CD14-positive monocyte (primary cell): ENCODE measurements at regions not wholly inside any gene's neighbourhood (a gene's known extent, or its start where the extent isn't known, plus 50 kb on each side); places are given as distances from the start of the nearest gene placed in this dataset.
A peak's percentile ranks its signal among the peaks of the same experiment; 100 is the strongest.

Source experiments
- DNase-seq, 3 donors: peaks; one replicate each; pipeline ENCODE4 v3.0.0-alpha.2; 2011 to 2022
- H2AFZ ChIP-seq: 2 replicates; pipeline ENCODE4 v1.6.0; 2012; ENCODE audit warnings: mild to moderate bottlenecking, low read depth, low read length, inconsistent platforms; ENCODE audit not compliant: insufficient read depth, poor library complexity, severe bottlenecking
- H3K27ac ChIP-seq, 2 donors: 1 replicate in 1 of 2; 2 replicates in 1 of 2; pipeline ENCODE4 v1.5.1; 2012 to 2013; ENCODE audit warnings: low read length in 2 of 2, control low read depth in 1 of 2, inconsistent platforms in 1 of 2, low read depth in 1 of 2, mild to moderate bottlenecking in 1 of 2
- H3K27me3 ChIP-seq, 2 donors: one replicate each; pipeline versions ENCODE4 v1.6.0 to v1.6.1; 2011 to 2013; ENCODE audit warnings: low read length in 2 of 2; ENCODE audit not compliant: control insufficient read depth in 2 of 2, insufficient read depth in 2 of 2
- H3K36me3 ChIP-seq, 2 donors: replicated peaks in 1 of 2; 1 replicate in 1 of 2; 2 replicates in 1 of 2; pipeline versions ENCODE4 v1.5.1 to v1.6.1; 2012 to 2013; ENCODE audit warnings: low read length in 2 of 2, control low read depth in 1 of 2, inconsistent platforms in 1 of 2, mild to moderate bottlenecking in 1 of 2; ENCODE audit not compliant: insufficient read depth in 2 of 2, control insufficient read depth in 1 of 2
- H3K4me1 ChIP-seq, 2 donors: 1 replicate in 1 of 2; 2 replicates in 1 of 2; pipeline versions ENCODE4 v1.5.1 to v1.6.1; 2012 to 2013; ENCODE audit warnings: low read length in 2 of 2, control low read depth in 1 of 2, inconsistent platforms in 1 of 2, mild to moderate bottlenecking in 1 of 2, moderate library complexity in 1 of 2; ENCODE audit not compliant: insufficient read depth in 2 of 2, control insufficient read depth in 1 of 2
- H3K4me2 ChIP-seq: replicated peaks from 2 replicates; pipeline ENCODE3; 2012; ENCODE audit warnings: low read length, moderate library complexity, mild to moderate bottlenecking; ENCODE audit not compliant: poor library complexity, severe bottlenecking; ENCODE audit errors: extremely low read depth
- H3K4me3 ChIP-seq, 3 experiments: fragments of 200-600 bp in 1 of 3; sonication (generic) in 1 of 3; replicated peaks in 1 of 3; 1 replicate in 2 of 3; 2 replicates in 1 of 3; pipeline ENCODE4 v1.5.1; 2011 to 2013; ENCODE audit warnings: low read length in 3 of 3, mild to moderate bottlenecking in 3 of 3, control low read depth in 2 of 3, low read depth in 2 of 3, inconsistent platforms in 1 of 3, moderate library complexity in 1 of 3
- H3K79me2 ChIP-seq: 2 replicates; pipeline ENCODE4 v1.6.0; 2012; ENCODE audit warnings: mild to moderate bottlenecking, control low read depth, inconsistent platforms, low read length, moderate library complexity; ENCODE audit not compliant: insufficient read depth
- H3K9ac ChIP-seq: 2 replicates; pipeline ENCODE4 v1.6.0; 2017; ENCODE audit warnings: low read length, mild to moderate bottlenecking; ENCODE audit not compliant: insufficient read depth, poor library complexity, severe bottlenecking
- H3K9me3 ChIP-seq, 2 donors: replicated peaks in 1 of 2; 1 replicate in 1 of 2; 2 replicates in 1 of 2; pipeline versions ENCODE4 v1.5.1 to v1.6.1; 2012 to 2013; ENCODE audit warnings: low read length in 2 of 2, control low read depth in 1 of 2; ENCODE audit not compliant: control insufficient read depth in 1 of 2, insufficient read depth in 1 of 2
- H4K20me1 ChIP-seq: 2 replicates; pipeline ENCODE4 v1.6.0; 2012; ENCODE audit warnings: mild to moderate bottlenecking, low read length, control low read depth, moderate library complexity; ENCODE audit not compliant: insufficient read depth
- H3K27ac Mint-ChIP-seq, 7 donors: one replicate each; pipeline ENCODE4 v1.8.0; 2020; ENCODE audit warnings: mild to moderate bottlenecking in 7 of 7, mixed read lengths in 7 of 7, moderate library complexity in 6 of 7, inconsistent platforms in 2 of 7
- H3K27me3 Mint-ChIP-seq, 3 donors: one replicate each; pipeline ENCODE4 v1.8.0; 2021 to 2022; ENCODE audit warnings: low read depth in 3 of 3, mild to moderate bottlenecking in 3 of 3, mixed read lengths in 3 of 3, moderate library complexity in 3 of 3, inconsistent platforms in 1 of 3
- H3K36me3 Mint-ChIP-seq, 2 donors: one replicate each; pipeline ENCODE4 v1.8.0; 2020; ENCODE audit warnings: mixed read lengths in 2 of 2, inconsistent platforms in 1 of 2, mild to moderate bottlenecking in 1 of 2
- H3K4me1 Mint-ChIP-seq: one replicate; pipeline ENCODE4 v1.8.0; 2020; ENCODE audit warnings: mild to moderate bottlenecking, mixed read lengths
- H3K4me3 Mint-ChIP-seq, 2 donors: one replicate each; pipeline ENCODE4 v1.8.0; 2020; ENCODE audit warnings: mild to moderate bottlenecking in 2 of 2, mixed read lengths in 2 of 2, moderate library complexity in 1 of 2
- H3K9me3 Mint-ChIP-seq, 7 donors: one replicate each; pipeline ENCODE4 v1.8.0; 2020 to 2022; ENCODE audit warnings: mixed read lengths in 7 of 7, mild to moderate bottlenecking in 6 of 7, moderate library complexity in 6 of 7, inconsistent platforms in 2 of 7
- WGBS: methylation state at CpG from one replicate; pipeline ENCODE4 v1.1.5; 2013; ENCODE audit warnings: missing lambda C conversion rate; ENCODE audit not compliant: insufficient coverage; 5-methylcytosine and 5-hydroxymethylcytosine counted together
- intact Hi-C, 2 donors: fragments of 100-400 bp; cut with micrococcal nuclease; formaldehyde crosslinking; loops; one replicate each; pipeline versions ENCODE4 v1.15.0 to v1.15.1; 2023
- TF ChIP-seq, protein P1 (sequence below): fragments of 200-600 bp; IDR thresholded peaks from one replicate; pipeline ENCODE4 v1.8.0; 2022; ENCODE audit warnings: antibody characterized with exemption, mild to moderate bottlenecking

DNA sequence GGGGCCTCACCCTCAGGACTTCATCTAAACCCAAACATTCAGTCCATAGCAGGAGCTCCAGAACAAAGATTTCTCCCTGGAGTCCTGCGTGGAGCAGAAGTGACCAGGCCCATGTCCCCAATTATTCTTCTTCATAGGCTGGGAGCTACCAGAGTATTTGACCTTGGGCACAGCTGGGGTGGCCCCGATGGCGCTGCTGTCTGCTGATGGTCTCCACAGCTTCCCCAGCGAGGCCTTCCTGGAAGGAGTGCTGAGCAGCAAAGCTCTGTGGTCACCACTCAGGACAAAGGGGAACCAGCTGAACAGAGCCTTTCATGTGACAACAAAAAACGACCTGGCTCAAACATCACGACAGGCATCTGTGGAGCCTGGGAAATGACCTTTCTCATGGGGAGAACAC lies 62.7 kb upstream of the ARGLU1 start:
- Mint-ChIP-seq H3K27me3 (peaks cover 0 to 3% (median 3%) of the 10 kb centered on the region in 3 donors), H3K36me3 (no peaks in the 10 kb centered on the region), H3K4me1 (no peaks in the 10 kb centered on the region), H3K9me3 (peaks cover 0 to 1% (median 0%) of the 10 kb centered on the region in 7 donors), H3K27ac (peak overlapping the region in 1 of 7 donors; percentile 55), H3K4me3 (no peak overlapping the region)
- Histone ChIP-seq H3K9me3 (no peaks in the 10 kb centered on the region), H3K4me1 (no peaks in the 10 kb centered on the region), H4K20me1 (no peaks in the 10 kb centered on the region), H2AFZ (no peak overlapping the region), H3K36me3 (no peaks in the 10 kb centered on the region), H3K4me3 (no peak overlapping the region), H3K27me3 (no peaks in the 10 kb centered on the region), H3K9ac (no peak overlapping the region), H3K4me2 (no peak overlapping the region), H3K27ac (no peak overlapping the region), H3K79me2 (no peaks in the 10 kb centered on the region)
- intact Hi-C loops, result no loop called here
- no peak for DNase-seq
- TF ChIP-seq, protein P1, sequence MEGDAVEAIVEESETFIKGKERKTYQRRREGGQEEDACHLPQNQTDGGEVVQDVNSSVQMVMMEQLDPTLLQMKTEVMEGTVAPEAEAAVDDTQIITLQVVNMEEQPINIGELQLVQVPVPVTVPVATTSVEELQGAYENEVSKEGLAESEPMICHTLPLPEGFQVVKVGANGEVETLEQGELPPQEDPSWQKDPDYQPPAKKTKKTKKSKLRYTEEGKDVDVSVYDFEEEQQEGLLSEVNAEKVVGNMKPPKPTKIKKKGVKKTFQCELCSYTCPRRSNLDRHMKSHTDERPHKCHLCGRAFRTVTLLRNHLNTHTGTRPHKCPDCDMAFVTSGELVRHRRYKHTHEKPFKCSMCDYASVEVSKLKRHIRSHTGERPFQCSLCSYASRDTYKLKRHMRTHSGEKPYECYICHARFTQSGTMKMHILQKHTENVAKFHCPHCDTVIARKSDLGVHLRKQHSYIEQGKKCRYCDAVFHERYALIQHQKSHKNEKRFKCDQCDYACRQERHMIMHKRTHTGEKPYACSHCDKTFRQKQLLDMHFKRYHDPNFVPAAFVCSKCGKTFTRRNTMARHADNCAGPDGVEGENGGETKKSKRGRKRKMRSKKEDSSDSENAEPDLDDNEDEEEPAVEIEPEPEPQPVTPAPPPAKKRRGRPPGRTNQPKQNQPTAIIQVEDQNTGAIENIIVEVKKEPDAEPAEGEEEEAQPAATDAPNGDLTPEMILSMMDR, result no peak
- WGBS, result 51% methylated on average over 4 of the region's 6 CpGs

DNA sequence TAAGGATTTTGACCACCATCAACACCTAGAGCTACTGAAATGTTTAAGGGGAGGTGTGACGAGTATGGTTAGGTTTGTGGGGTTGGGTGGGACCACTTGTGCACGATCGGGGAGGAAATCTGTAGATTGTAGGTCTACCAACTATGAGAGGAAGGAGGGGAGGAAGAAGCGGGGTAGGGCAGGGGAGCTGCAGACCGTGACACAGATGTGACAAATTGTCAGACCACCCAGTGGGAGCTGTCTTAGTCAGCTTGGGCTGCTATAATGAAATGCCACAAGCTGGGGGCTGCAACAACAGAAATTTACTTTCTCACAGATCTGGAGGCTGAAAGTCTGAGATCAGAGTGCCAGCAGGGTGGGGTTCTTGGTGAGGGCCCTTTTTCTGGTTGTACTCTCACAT lies 62.2 kb upstream of the ARGLU1 start:
- no peak overlapping the region for H3K27ac ChIP-seq
- H3K4me1 Mint-ChIP-seq, result no peaks in the 10 kb centered on the region
- WGBS, result 84% methylated on average over 4 of the region's 5 CpGs

More for the DNA sequence above, 62.2 kb upstream of the ARGLU1 start:
- H4K20me1 ChIP-seq, result no peaks in the 10 kb centered on the region
- no peaks in the 10 kb centered on the region for H3K27me3 ChIP-seq
- Mint-ChIP-seq H3K9me3 (no peaks in the 10 kb centered on the region), H3K27ac (no peak overlapping the region), H3K27me3 (peaks cover 0 to 3% (median 3%) of the 10 kb centered on the region in 3 donors), H3K4me3 (no peak overlapping the region), H3K36me3 (no peaks in the 10 kb centered on the region)
- H3K4me2 ChIP-seq, result no peak overlapping the region
- TF ChIP-seq, protein P1, result no peak
- no peak overlapping the region for H3K4me3 ChIP-seq
- no peaks in the 10 kb centered on the region for H3K79me2 ChIP-seq
- H2AFZ ChIP-seq, result no peak overlapping the region
- H3K9ac ChIP-seq, result no peak overlapping the region
- DNase-seq, result no peak
- no peaks in the 10 kb centered on the region for H3K4me1 ChIP-seq
- no peaks in the 10 kb centered on the region for H3K36me3 ChIP-seq
- H3K9me3 ChIP-seq, result no peaks in the 10 kb centered on the region
- intact Hi-C loops, result no loop called here
